ENCODE measurements at regions not wholly inside any gene's neighbourhood (a gene's known extent, or its start where the extent isn't known, plus 50 kb on each side); places are given as distances from the start of the nearest gene placed in this dataset.
A peak's percentile ranks its signal among the peaks of the same experiment; 100 is the strongest.
"Not testable (repeated sequence)": the region's sequence is repeated elsewhere in the genome, so short reads cannot be mapped to it uniquely, and the experiment has no call there.

DNA sequence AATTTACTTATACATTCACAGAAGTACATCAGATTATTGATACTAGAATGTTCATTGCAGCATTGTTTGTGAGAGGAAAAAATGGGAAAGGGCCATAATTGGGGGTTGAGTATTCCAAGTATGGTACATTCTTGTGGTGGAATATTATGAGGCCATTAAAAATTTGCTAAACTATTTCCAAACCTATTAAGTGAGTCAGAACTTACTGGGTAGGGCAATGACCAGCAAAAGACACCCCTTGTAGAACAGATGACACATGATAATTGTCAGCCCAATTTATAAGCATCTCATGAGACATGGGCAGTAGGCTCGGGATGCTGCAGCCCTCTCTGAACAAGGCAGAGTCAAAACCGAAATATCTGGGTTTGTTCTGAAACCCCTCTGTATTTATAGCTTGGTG, 192.6 kb upstream of the IL12B start:
- TF ChIP-seq, protein P1, sequence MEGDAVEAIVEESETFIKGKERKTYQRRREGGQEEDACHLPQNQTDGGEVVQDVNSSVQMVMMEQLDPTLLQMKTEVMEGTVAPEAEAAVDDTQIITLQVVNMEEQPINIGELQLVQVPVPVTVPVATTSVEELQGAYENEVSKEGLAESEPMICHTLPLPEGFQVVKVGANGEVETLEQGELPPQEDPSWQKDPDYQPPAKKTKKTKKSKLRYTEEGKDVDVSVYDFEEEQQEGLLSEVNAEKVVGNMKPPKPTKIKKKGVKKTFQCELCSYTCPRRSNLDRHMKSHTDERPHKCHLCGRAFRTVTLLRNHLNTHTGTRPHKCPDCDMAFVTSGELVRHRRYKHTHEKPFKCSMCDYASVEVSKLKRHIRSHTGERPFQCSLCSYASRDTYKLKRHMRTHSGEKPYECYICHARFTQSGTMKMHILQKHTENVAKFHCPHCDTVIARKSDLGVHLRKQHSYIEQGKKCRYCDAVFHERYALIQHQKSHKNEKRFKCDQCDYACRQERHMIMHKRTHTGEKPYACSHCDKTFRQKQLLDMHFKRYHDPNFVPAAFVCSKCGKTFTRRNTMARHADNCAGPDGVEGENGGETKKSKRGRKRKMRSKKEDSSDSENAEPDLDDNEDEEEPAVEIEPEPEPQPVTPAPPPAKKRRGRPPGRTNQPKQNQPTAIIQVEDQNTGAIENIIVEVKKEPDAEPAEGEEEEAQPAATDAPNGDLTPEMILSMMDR (IDR thresholded peaks at IDR 0.05; ENCODE audit: control extremely low read depth, extremely low read depth), result no peak
- WGBS, 2 donors, result 94 to 97% methylated on average over 2 of the region's 2 CpGs
- Histone ChIP-seq H3K36me3 (ENCODE audit: control insufficient read depth in 4 of 4, insufficient read depth in 4 of 4, low read length in 4 of 4) (no peaks in the 10 kb centered on the region), H3K4me1 (ENCODE audit: control insufficient read depth in 5 of 5, insufficient read depth in 5 of 5, low read length in 5 of 5) (peaks cover 0 to 8% (median 0%) of the 10 kb centered on the region in 5 donors), H3K9ac (ENCODE audit: insufficient read depth in 1 of 2, low read length in 2 of 2) (no peak overlapping the region), H3K4me3 (no peak overlapping the region), H3K27me3 (ENCODE audit: control insufficient read depth in 3 of 3, insufficient read depth in 3 of 3, low read length in 2 of 3) (no peaks in the 10 kb centered on the region), H3K9me3 (ENCODE audit: control insufficient read depth in 4 of 4, insufficient read depth in 3 of 4, low read length in 3 of 4) (no peaks in the 10 kb centered on the region), H3K27ac (ENCODE audit: low read depth in 1 of 2, low read length in 1 of 2) (no peak overlapping the region)
- ATAC-seq (ENCODE audit: insufficient read depth, low FRiP score), result no peak
- no peak for DNase-seq

DNA sequence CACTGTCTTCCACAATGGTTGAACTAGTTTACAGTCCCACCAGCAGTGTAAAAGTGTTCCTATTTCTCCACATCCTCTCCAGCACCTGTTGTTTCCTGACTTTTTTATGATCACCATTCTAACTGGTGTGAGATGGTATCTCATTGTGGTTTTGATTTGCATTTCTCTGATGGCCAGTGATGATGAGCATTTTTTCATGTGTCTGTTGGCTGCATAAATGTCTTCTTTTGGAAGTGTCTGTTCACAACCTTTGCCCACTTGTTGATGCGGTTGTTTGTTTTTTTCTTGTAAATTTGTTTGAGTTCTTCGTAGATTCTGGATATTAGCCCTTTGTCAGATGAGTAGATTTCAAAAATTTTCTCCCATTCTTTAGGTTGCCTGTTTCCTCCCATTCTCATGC, 194.0 kb upstream of the IL12B start:
- not testable (repeated sequence) for H3K4me3 ChIP-seq; H3K36me3 ChIP-seq (ENCODE audit: control insufficient read depth in 4 of 4, insufficient read depth in 4 of 4, low read length in 4 of 4); DNase-seq; H3K27ac ChIP-seq (ENCODE audit: low read depth in 1 of 2, low read length in 1 of 2); H3K4me1 ChIP-seq (ENCODE audit: control insufficient read depth in 5 of 5, insufficient read depth in 5 of 5, low read length in 5 of 5); ATAC-seq (ENCODE audit: insufficient read depth, low FRiP score); H3K27me3 ChIP-seq (ENCODE audit: control insufficient read depth in 3 of 3, insufficient read depth in 3 of 3, low read length in 2 of 3); H3K9ac ChIP-seq (ENCODE audit: insufficient read depth in 1 of 2, low read length in 2 of 2); H3K9me3 ChIP-seq (ENCODE audit: control insufficient read depth in 4 of 4, insufficient read depth in 3 of 4, low read length in 3 of 4)
- WGBS, 2 donors, result 80 to 93% methylated on average over 2 of the region's 2 CpGs

DNA sequence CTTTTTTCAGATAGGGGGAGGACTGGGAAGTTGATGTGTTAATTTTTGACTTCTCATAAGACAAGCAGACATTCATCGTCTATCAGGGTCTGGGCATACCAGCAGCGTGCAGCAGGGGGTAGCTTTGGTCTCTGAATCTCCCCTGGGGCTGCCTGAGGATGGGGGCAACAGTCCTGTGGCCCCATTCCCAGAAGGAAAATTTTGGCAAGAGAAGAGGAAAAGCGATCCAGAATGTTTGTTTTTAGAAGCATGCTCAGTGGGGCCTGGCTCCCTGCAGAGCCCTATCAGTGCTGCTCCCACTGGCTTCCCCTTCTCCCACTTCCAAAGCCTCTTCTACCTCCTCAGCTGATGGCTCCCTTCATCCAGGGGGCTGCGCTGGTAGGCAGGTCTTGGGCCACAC, 194.8 kb upstream of the IL12B start:
- ATAC-seq (ENCODE audit: insufficient read depth, low FRiP score) (no peak), DNase-seq (peak; percentile 73 to 89 (median 89))
- WGBS, 2 donors, result 72 to 78% methylated on average over 4 of the region's 4 CpGs
- Histone ChIP-seq H3K36me3 (ENCODE audit: control insufficient read depth in 4 of 4, insufficient read depth in 4 of 4, low read length in 4 of 4) (no peaks in the 10 kb centered on the region), H3K4me3 (no peak overlapping the region), H3K4me1 (ENCODE audit: control insufficient read depth in 5 of 5, insufficient read depth in 5 of 5, low read length in 5 of 5) (peaks cover 0 to 8% (median 0%) of the 10 kb centered on the region in 5 donors), H3K27me3 (ENCODE audit: control insufficient read depth in 3 of 3, insufficient read depth in 3 of 3, low read length in 2 of 3) (no peaks in the 10 kb centered on the region), H3K9ac (ENCODE audit: insufficient read depth in 1 of 2, low read length in 2 of 2) (no peak overlapping the region), H3K9me3 (ENCODE audit: control insufficient read depth in 4 of 4, insufficient read depth in 3 of 4, low read length in 3 of 4) (peaks cover 0 to 5% (median 0%) of the 10 kb centered on the region in 4 donors), H3K27ac (ENCODE audit: low read depth in 1 of 2, low read length in 1 of 2) (no peak overlapping the region)
- TF ChIP-seq, protein P1 (IDR thresholded peaks at IDR 0.05; ENCODE audit: control extremely low read depth, extremely low read depth), result no peak

DNA sequence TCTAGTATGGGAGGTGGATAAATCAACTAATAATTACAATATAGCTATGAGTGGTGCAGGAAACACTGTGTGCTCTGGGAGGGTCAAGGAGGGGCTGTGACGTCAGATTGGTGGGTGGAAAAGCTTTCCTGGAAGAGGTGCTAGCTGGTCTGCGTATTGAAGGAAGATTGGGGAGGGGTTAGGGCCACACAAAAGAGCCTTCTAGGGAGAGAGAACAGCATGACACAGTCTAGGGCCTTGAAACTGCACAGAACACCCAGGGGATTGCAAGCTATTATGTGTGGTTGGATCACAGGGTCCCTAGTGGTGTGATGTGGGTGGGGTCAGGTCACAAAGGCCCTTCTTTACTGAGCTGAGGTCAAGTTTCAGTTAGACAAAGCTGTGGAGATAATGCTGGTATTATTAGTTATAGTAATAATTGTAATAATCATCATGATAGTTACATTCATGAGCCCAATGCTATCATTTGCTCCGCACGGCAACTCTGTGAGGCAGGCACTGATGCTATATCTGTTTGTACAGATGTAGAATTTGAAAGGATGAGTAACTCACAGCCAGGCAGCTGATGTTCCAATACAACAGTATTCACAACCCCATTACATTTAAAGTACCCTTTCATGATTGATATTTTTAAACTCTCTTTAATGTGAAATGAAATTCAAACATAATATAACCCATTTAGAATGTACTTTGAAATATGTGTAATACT, 197.4 kb upstream of the IL12B start:
- H3K36me3 ChIP-seq (ENCODE audit: control insufficient read depth in 4 of 4, insufficient read depth in 4 of 4, low read length in 4 of 4), result no peaks in the 10 kb centered on the region
- TF ChIP-seq, protein P1 (IDR thresholded peaks at IDR 0.05; ENCODE audit: control extremely low read depth, extremely low read depth), result no peak
- no peak for ATAC-seq (ENCODE audit: insufficient read depth, low FRiP score)
- H3K9ac ChIP-seq (ENCODE audit: insufficient read depth in 1 of 2, low read length in 2 of 2), result no peak overlapping the region
- H3K27ac ChIP-seq (ENCODE audit: low read depth in 1 of 2, low read length in 1 of 2), result no peak overlapping the region
- H3K9me3 ChIP-seq (ENCODE audit: control insufficient read depth in 4 of 4, insufficient read depth in 3 of 4, low read length in 3 of 4), result peaks cover 0 to 5% (median 0%) of the 10 kb centered on the region in 4 donors
- peaks cover 0 to 8% (median 0%) of the 10 kb centered on the region in 5 donors for H3K4me1 ChIP-seq (ENCODE audit: control insufficient read depth in 5 of 5, insufficient read depth in 5 of 5, low read length in 5 of 5)
- no peaks in the 10 kb centered on the region for H3K27me3 ChIP-seq (ENCODE audit: control insufficient read depth in 3 of 3, insufficient read depth in 3 of 3, low read length in 2 of 3)
- WGBS, 2 donors, result 79 to 90% methylated on average over 4 of the region's 4 CpGs
- DNase-seq, result no peak
- H3K4me3 ChIP-seq, result no peak overlapping the region
